ENCODE measurements at regions not wholly inside any gene's neighbourhood (a gene's known extent, or its start where the extent isn't known, plus 50 kb on each side); places are given as distances from the start of the nearest gene placed in this dataset.
"Not testable (repeated sequence)": the region's sequence is repeated elsewhere in the genome, so short reads cannot be mapped to it uniquely, and the experiment has no call there.

GRCh38 chr12:114500775-114501473 lies 95.0 kb upstream of the TBX5 start:
- Histone ChIP-seq H3K36me3 (ENCODE audit: control insufficient read depth, insufficient read depth, low read length) (no peaks in the 10 kb centered on the region), H3K4me3 (ENCODE audit: low read length) (no peak overlapping the region), H3K9me3 (ENCODE audit: control insufficient read depth, low read length) (no peaks in the 10 kb centered on the region), H3K27me3 (ENCODE audit: control insufficient read depth, insufficient read depth, low read length) (peaks cover 19% of the 10 kb centered on the region), H3K9ac (ENCODE audit: low read length) (no peak overlapping the region), H3K4me1 (ENCODE audit: control insufficient read depth, insufficient read depth, low read length) (no peaks in the 10 kb centered on the region)

DNA sequence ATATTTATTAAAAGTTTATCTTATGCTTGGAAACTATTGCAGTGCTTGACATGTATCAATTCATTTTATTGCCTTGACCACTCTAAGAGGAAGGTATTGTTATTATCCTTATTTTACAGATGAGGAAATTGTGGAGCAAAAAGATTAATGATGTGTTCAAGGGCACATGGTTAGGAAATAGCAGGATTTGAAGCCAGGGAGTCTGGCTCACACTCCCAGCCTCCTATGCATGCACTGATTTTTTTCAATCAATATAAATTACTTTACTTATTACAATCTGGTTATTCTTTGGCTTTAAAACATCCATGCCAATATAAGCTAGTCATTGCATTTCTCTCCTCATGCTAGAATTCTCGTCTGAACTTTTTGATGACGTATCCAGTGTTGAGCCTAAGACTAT lies 94.2 kb upstream of the TBX5 start:
- H3K27me3 ChIP-seq (ENCODE audit: control insufficient read depth, insufficient read depth, low read length): peaks cover 19% of the 10 kb centered on the region
- no peak overlapping the region for H3K4me3 ChIP-seq (ENCODE audit: low read length)
- no peaks in the 10 kb centered on the region for H3K4me1 ChIP-seq (ENCODE audit: control insufficient read depth, insufficient read depth, low read length)
- H3K9ac ChIP-seq (ENCODE audit: low read length): no peak overlapping the region
- H3K9me3 ChIP-seq (ENCODE audit: control insufficient read depth, low read length): no peaks in the 10 kb centered on the region
- H3K36me3 ChIP-seq (ENCODE audit: control insufficient read depth, insufficient read depth, low read length): no peaks in the 10 kb centered on the region

DNA sequence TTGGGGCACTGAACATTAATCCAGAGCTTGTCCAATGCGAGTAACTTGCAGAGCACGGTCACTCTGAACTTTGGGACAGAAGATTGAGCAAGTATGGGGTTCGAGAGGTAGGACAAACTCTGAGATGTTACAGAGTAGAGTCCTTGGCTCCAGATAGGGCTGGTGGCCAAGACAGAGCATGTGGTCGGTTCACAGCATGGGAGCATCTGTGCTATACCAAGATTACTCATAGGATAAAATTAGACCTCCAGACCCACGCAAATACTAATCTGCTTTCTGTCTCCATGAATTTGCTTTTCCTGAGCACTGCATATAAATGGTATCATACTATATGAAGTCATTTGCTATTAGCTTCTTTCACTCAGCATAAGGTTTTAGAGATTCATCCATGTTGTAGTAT lies 93.4 kb upstream of the TBX5 start:
- Histone ChIP-seq H3K9ac (ENCODE audit: low read length) (no peak overlapping the region), H3K9me3 (ENCODE audit: control insufficient read depth, low read length) (no peaks in the 10 kb centered on the region), H3K4me3 (ENCODE audit: low read length) (no peak overlapping the region), H3K36me3 (ENCODE audit: control insufficient read depth, insufficient read depth, low read length) (no peaks in the 10 kb centered on the region), H3K4me1 (ENCODE audit: control insufficient read depth, insufficient read depth, low read length) (no peaks in the 10 kb centered on the region), H3K27me3 (ENCODE audit: control insufficient read depth, insufficient read depth, low read length) (peaks cover 19% of the 10 kb centered on the region)

DNA sequence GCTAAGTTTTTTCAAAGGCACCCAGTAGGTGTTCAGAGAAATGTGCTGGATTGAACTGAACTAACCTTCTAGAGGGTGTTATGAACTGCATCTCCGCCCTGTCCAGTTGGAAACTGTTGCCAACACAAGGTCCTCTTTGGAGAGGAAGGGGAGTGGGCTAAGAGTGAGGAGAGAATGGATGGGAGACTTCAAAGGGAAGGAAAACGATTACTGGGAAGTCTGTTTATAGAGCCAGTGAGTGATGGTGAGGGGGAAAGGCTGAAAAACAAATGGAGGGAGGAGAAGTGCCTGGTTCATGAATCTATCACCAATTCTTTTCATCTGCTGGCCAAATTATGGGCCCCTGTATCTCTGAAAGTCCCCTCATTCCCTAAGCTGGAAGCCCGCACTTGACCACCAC lies 86.0 kb upstream of the TBX5 start:
- no peaks in the 10 kb centered on the region for H3K9me3 ChIP-seq (ENCODE audit: control insufficient read depth, low read length)
- H3K9ac ChIP-seq (ENCODE audit: low read length): no peak overlapping the region
- H3K36me3 ChIP-seq (ENCODE audit: control insufficient read depth, insufficient read depth, low read length): no peaks in the 10 kb centered on the region
- no peak overlapping the region for H3K4me3 ChIP-seq (ENCODE audit: low read length)
- no peaks in the 10 kb centered on the region for H3K27me3 ChIP-seq (ENCODE audit: control insufficient read depth, insufficient read depth, low read length)
- H3K4me1 ChIP-seq (ENCODE audit: control insufficient read depth, insufficient read depth, low read length): no peaks in the 10 kb centered on the region

GRCh38 chr12:114484822-114485459 lies 79.0 kb upstream of the TBX5 start:
- not testable (repeated sequence) for H3K9me3 ChIP-seq (ENCODE audit: control insufficient read depth, low read length); H3K36me3 ChIP-seq (ENCODE audit: control insufficient read depth, insufficient read depth, low read length); H3K4me1 ChIP-seq (ENCODE audit: control insufficient read depth, insufficient read depth, low read length); H3K4me3 ChIP-seq (ENCODE audit: low read length); H3K9ac ChIP-seq (ENCODE audit: low read length)
- peaks cover 34% of the 10 kb centered on the region for H3K27me3 ChIP-seq (ENCODE audit: control insufficient read depth, insufficient read depth, low read length)

DNA sequence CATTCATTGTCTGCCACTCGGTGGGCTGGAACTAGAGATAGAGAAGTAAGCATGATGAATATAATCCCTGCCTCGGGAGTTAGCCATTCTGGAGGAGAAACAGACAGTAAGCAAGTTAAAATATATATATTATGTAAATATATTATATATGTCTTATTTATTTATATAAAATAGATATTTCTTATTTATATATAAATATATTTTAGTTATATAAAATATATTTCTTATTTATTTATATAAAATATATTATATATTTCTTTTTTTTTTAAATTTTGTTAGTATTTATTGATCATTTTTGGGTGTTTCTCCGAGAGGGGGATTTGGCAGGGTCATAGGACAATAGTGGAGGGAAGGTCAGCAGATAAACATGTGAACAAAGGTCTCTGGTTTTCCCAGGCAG lies 78.1 kb upstream of the TBX5 start:
- H3K4me1 ChIP-seq (ENCODE audit: control insufficient read depth, insufficient read depth, low read length): peaks cover 12% of the 10 kb centered on the region
- no peak overlapping the region for H3K9ac ChIP-seq (ENCODE audit: low read length)
- peaks cover 44% of the 10 kb centered on the region for H3K27me3 ChIP-seq (ENCODE audit: control insufficient read depth, insufficient read depth, low read length)

GRCh38 chr12:114481200-114481535 lies 75.2 kb upstream of the TBX5 start:
- Histone ChIP-seq H3K27me3 (ENCODE audit: control insufficient read depth, insufficient read depth, low read length) (peaks cover 54% of the 10 kb centered on the region), H3K9ac (ENCODE audit: low read length) (no peak overlapping the region), H3K36me3 (ENCODE audit: control insufficient read depth, insufficient read depth, low read length) (no peaks in the 10 kb centered on the region), H3K9me3 (ENCODE audit: control insufficient read depth, low read length) (no peaks in the 10 kb centered on the region), H3K4me1 (ENCODE audit: control insufficient read depth, insufficient read depth, low read length) (peaks cover 12% of the 10 kb centered on the region), H3K4me3 (ENCODE audit: low read length) (no peak overlapping the region)

More for the DNA sequence above, 78.1 kb upstream of the TBX5 start:
- no peaks in the 10 kb centered on the region for H3K36me3 ChIP-seq (ENCODE audit: control insufficient read depth, insufficient read depth, low read length)
- H3K4me3 ChIP-seq (ENCODE audit: low read length): no peak overlapping the region
- no peaks in the 10 kb centered on the region for H3K9me3 ChIP-seq (ENCODE audit: control insufficient read depth, low read length)

GRCh38 chr12:114480337-114481199 lies 74.6 kb upstream of the TBX5 start:
- H3K9me3 ChIP-seq (ENCODE audit: control insufficient read depth, low read length): no peaks in the 10 kb centered on the region
- H3K9ac ChIP-seq (ENCODE audit: low read length): no peak overlapping the region
- no peaks in the 10 kb centered on the region for H3K36me3 ChIP-seq (ENCODE audit: control insufficient read depth, insufficient read depth, low read length)
- peaks cover 12% of the 10 kb centered on the region for H3K4me1 ChIP-seq (ENCODE audit: control insufficient read depth, insufficient read depth, low read length)
- no peak overlapping the region for H3K4me3 ChIP-seq (ENCODE audit: low read length)
- peaks cover 54% of the 10 kb centered on the region for H3K27me3 ChIP-seq (ENCODE audit: control insufficient read depth, insufficient read depth, low read length)

DNA sequence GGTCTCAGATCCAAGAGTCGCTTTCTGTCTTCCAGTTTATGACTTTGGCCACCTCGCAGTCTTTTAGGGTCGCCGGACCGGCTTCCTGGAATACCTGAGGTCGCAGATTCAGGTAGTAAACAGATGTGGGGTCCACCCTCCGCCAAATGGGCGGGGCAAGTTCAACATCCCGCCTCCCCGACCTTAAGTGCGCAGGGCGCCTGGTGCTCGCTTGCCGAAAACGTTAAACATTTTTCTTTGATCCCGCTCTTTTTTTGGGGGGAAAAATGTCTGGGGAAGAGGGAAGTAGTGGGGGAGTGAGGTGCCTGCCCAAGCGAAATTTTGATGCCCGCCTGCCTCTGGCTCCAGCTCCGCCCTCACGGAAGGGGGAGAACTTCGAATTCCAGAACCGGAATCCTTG lies 73.9 kb upstream of the TBX5 start:
- H3K4me1 ChIP-seq (ENCODE audit: control insufficient read depth, insufficient read depth, low read length): peaks cover 12% of the 10 kb centered on the region
- no peaks in the 10 kb centered on the region for H3K36me3 ChIP-seq (ENCODE audit: control insufficient read depth, insufficient read depth, low read length)
- H3K9ac ChIP-seq (ENCODE audit: low read length): no peak overlapping the region
- peaks cover 54% of the 10 kb centered on the region for H3K27me3 ChIP-seq (ENCODE audit: control insufficient read depth, insufficient read depth, low read length)
- no peaks in the 10 kb centered on the region for H3K9me3 ChIP-seq (ENCODE audit: control insufficient read depth, low read length)
- H3K4me3 ChIP-seq (ENCODE audit: low read length): no peak overlapping the region

- no peak overlapping the region for H3K4me3 ChIP-seq (ENCODE audit: low read length)
- peaks cover 12% of the 10 kb centered on the region for H3K4me1 ChIP-seq (ENCODE audit: control insufficient read depth, insufficient read depth, low read length)
- no peak overlapping the region for H3K9ac ChIP-seq (ENCODE audit: low read length)
- H3K27me3 ChIP-seq (ENCODE audit: control insufficient read depth, insufficient read depth, low read length): peaks cover 54% of the 10 kb centered on the region
- H3K36me3 ChIP-seq (ENCODE audit: control insufficient read depth, insufficient read depth, low read length): no peaks in the 10 kb centered on the region
- no peaks in the 10 kb centered on the region for H3K9me3 ChIP-seq (ENCODE audit: control insufficient read depth, low read length)
Observed at GRCh38 chr12:114478865-114479264, 72.9 kb upstream of the TBX5 start.

DNA sequence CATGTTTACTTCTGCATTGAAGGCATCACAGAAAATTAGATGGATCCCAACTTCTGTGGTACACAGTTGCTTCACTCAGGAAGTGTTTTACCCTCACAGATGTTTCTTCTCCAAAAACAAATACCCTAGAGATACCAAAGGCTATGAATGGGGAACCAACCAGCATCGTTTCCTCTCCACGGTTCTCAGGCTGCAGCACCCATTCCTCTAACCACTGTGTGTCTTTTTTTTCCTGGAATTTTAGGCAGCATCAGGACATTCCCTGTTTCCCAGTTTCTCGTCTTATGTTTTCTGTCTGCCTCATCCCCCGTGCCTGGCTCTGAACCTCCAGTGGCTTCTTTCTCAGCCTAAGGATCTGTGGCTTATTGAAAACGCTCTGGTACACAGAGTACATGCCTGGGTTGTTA lies 72.0 kb upstream of the TBX5 start:
- H3K4me3 ChIP-seq (ENCODE audit: low read length): no peak overlapping the region
- H3K9ac ChIP-seq (ENCODE audit: low read length): no peak overlapping the region
- H3K4me1 ChIP-seq (ENCODE audit: control insufficient read depth, insufficient read depth, low read length): peaks cover 12% of the 10 kb centered on the region
- H3K9me3 ChIP-seq (ENCODE audit: control insufficient read depth, low read length): no peaks in the 10 kb centered on the region
- H3K27me3 ChIP-seq (ENCODE audit: control insufficient read depth, insufficient read depth, low read length): peaks cover 50% of the 10 kb centered on the region
- H3K36me3 ChIP-seq (ENCODE audit: control insufficient read depth, insufficient read depth, low read length): no peaks in the 10 kb centered on the region

DNA sequence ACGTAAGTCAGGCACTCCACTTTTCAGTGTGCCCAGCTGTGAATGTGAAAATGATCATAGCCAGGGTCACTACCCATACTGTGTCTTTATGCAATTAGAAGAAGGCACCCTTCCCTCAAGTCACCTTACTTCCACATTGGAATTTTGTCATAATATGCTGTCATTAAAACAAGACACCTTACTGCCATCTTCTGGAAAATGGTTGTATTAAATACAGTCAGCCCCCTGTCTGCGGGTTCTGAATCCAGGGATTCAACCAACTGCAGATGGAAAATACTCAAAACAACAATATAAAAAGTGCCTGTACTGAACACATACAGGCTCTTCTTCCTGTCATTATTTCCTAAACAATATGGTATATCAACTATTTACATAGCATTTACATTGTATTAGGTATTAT lies 70.2 kb upstream of the TBX5 start:
- H3K9me3 ChIP-seq (ENCODE audit: control insufficient read depth, low read length): no peaks in the 10 kb centered on the region
- peaks cover 12% of the 10 kb centered on the region for H3K4me1 ChIP-seq (ENCODE audit: control insufficient read depth, insufficient read depth, low read length)
- H3K9ac ChIP-seq (ENCODE audit: low read length): no peak overlapping the region
- H3K36me3 ChIP-seq (ENCODE audit: control insufficient read depth, insufficient read depth, low read length): no peaks in the 10 kb centered on the region
- no peak overlapping the region for H3K4me3 ChIP-seq (ENCODE audit: low read length)
- H3K27me3 ChIP-seq (ENCODE audit: control insufficient read depth, insufficient read depth, low read length): peaks cover 32% of the 10 kb centered on the region

All from mucosa of stomach (tissue), 1 donor.